ENCODE measurements at regions not wholly inside any gene's neighbourhood (a gene's known extent, or its start where the extent isn't known, plus 50 kb on each side); places are given as distances from the start of the nearest gene placed in this dataset.

- H4K20me1 ChIP-seq (replicated peaks; ENCODE audit: control insufficient read depth, extremely low read depth, insufficient read depth, low read length): no peaks in the 10 kb centered on the region
- intact Hi-C loops (cut with micrococcal nuclease) (no loop called here), dilution Hi-C loops (cut with MboI; ENCODE audit: extremely low pct_ligation_motif_present, low sequenced_read_pairs) (no loop called here)
- peaks cover 2% of the 10 kb centered on the region for H3K9me3 ChIP-seq (replicated peaks; ENCODE audit: control insufficient read depth, insufficient read depth, low read length)
- no TSS peak for BruUV-seq (replicated peaks)
- H3K9me1 ChIP-seq (replicated peaks; ENCODE audit: control insufficient read depth, extremely low read depth, insufficient read depth, low read length): no peaks in the 10 kb centered on the region
- H3K27ac ChIP-seq (ENCODE audit: insufficient read depth, low read depth, low read length): no peak overlapping the region
- H3K36me3 ChIP-seq (ENCODE audit: control insufficient read depth in 2 of 2, extremely low read depth in 1 of 2, insufficient read depth in 2 of 2, low read length in 2 of 2): no peaks in the 10 kb centered on the region
- no peak overlapping the region for H3K4me2 ChIP-seq (ENCODE audit: insufficient read depth, low read length)
- DNase-seq (ENCODE audit: low read depth, low spot score) (no peak), FAIRE-seq (no peak)
- no peaks in the 10 kb centered on the region for H3K27me3 ChIP-seq (ENCODE audit: control insufficient read depth in 2 of 2, insufficient read depth in 2 of 2, low read length in 2 of 2)
- H3K79me2 ChIP-seq (ENCODE audit: control insufficient read depth, insufficient read depth, low read length): no peaks in the 10 kb centered on the region
- CTCF ChIA-PET: no interaction called here
- no peak overlapping the region for H3K4me3 ChIP-seq (replicated peaks in 1 of 3; ENCODE audit: insufficient read depth in 1 of 3, low read depth in 1 of 3, low read length in 3 of 3)
- no peak overlapping the region for H2AFZ ChIP-seq (ENCODE audit: low read depth, low read length)
- H3K4me1 ChIP-seq (ENCODE audit: control insufficient read depth, extremely low read depth, insufficient read depth, low read length): no peaks in the 10 kb centered on the region
- H3K9ac ChIP-seq (replicated peaks; ENCODE audit: extremely low read depth, insufficient read depth, low read length): no peak overlapping the region
- POLR2A ChIA-PET: no interaction called here
- TF ChIP-seq MYC (IDR thresholded peaks at IDR 0.05; ENCODE audit: low read depth, low read length): no peak
- no peak for TF ChIP-seq MAX (IDR thresholded peaks at IDR 0.05; ENCODE audit: insufficient read depth, insufficient read length)
- no peak for TF ChIP-seq FOS (IDR thresholded peaks at IDR 0.05; ENCODE audit: borderline replicate concordance, insufficient read depth, low read length)
- TF ChIP-seq EZH2 (IDR thresholded peaks at IDR 0.05; ENCODE audit: borderline replicate concordance, low read depth, low read length, severe bottlenecking): no peak
- TF ChIP-seq JUN (IDR thresholded peaks at IDR 0.05; ENCODE audit: borderline replicate concordance, insufficient read depth, insufficient read length, low read depth): no peak
- no peak for TF ChIP-seq POLR2AphosphoS5 (IDR thresholded peaks at IDR 0.05; ENCODE audit: insufficient read depth, low read depth, low read length)
- TF ChIP-seq GATA2 (IDR thresholded peaks at IDR 0.05; ENCODE audit: insufficient read depth, insufficient read length, low read depth, low read length): no peak
- TF ChIP-seq POLR2A (IDR thresholded peaks at IDR 0.05; ENCODE audit: low read depth, low read length): no peak
- TF ChIP-seq CTCF (IDR thresholded peaks at IDR 0.05; ENCODE audit: extremely low read depth in 1 of 2, insufficient read depth in 1 of 2, low read depth in 1 of 2, low read length in 2 of 2): no peak
Measured at GRCh38 chr16:55083052-55083451, 152.4 kb downstream of the IRX5 start.

Data from endothelial cell of umbilical vein (primary cell).